ENCODE measurements at regions not wholly inside any gene's neighbourhood (a gene's known extent, or its start where the extent isn't known, plus 50 kb on each side); places are given as distances from the start of the nearest gene placed in this dataset.

- ATAC-seq, result no peak
- no peak for DNase-seq (ENCODE audit: low spot score)
Measured at GRCh38 chr4:100574607-100575006, 56.8 kb upstream of the EMCN start.

- no peak for DNase-seq (ENCODE audit: low spot score)
- no peak for ATAC-seq
Measured at GRCh38 chr4:100569196-100569595, 51.4 kb upstream of the EMCN start.

Measured in left lobe of liver (tissue), 2 donors.